Thyroid gland (tissue), 4 donors: ENCODE measurements at regions not wholly inside any gene's neighbourhood (a gene's known extent, or its start where the extent isn't known, plus 50 kb on each side); places are given as distances from the start of the nearest gene placed in this dataset.

ENCODE experiments used
- CTCF ChIP-seq, 6 experiments: fragments of 200-600 bp in 3 of 6; fragments of 450-650 bp in 3 of 6; sonication (generic) in 3 of 6; IDR thresholded peaks; one replicate each; pipeline ENCODE4 v1.5.1; 2016 to 2019; ENCODE audit warnings: antibody characterized with exemption in 6 of 6, mild to moderate bottlenecking in 2 of 6, inconsistent platforms in 1 of 6, moderate library complexity in 1 of 6
- POLR2A ChIP-seq, 2 donors: fragments of 450-650 bp; IDR thresholded peaks; one replicate each; pipeline ENCODE4 v1.6.1; 2017; ENCODE audit warnings: antibody characterized with exemption in 2 of 2, mild to moderate bottlenecking in 2 of 2, moderate library complexity in 1 of 2

- TF ChIP-seq CTCF (IDR thresholded peaks at IDR 0.05) (no peak), POLR2A (IDR thresholded peaks at IDR 0.05) (no peak)
Measured at GRCh38 chr12:83343767-83344166, 657.1 kb downstream of the TMTC2 start.
